H1 (cell line): ENCODE measurements at regions not wholly inside any gene's neighbourhood (a gene's known extent, or its start where the extent isn't known, plus 50 kb on each side); places are given as distances from the start of the nearest gene placed in this dataset.

Experiments used
- CBX8 ChIP-seq: fragments of 300-800, 300-1000 bp; sonication (generic); IDR thresholded peaks from 2 replicates; pipeline ENCODE4 v1.7.1; 2016; ENCODE audit warnings: low read depth, low read length, borderline replicate concordance
- KDM1A ChIP-seq: fragments of 200-600, 300-600 bp; sonication (generic); IDR thresholded peaks from 2 replicates; pipeline ENCODE4 v1.7.1; 2016; ENCODE audit warnings: mild to moderate bottlenecking, low read length, borderline replicate concordance
- RFX5 ChIP-seq: IDR thresholded peaks from 2 replicates; pipeline ENCODE4 v1.6.1; 2011; ENCODE audit warnings: low read depth, low read length, improper control_type of control experiment, borderline replicate concordance
- SP2 ChIP-seq: IDR thresholded peaks from 2 replicates; pipeline ENCODE4 v1.6.1; 2012; ENCODE audit warnings: mild to moderate bottlenecking, low read length, inconsistent platforms

DNA sequence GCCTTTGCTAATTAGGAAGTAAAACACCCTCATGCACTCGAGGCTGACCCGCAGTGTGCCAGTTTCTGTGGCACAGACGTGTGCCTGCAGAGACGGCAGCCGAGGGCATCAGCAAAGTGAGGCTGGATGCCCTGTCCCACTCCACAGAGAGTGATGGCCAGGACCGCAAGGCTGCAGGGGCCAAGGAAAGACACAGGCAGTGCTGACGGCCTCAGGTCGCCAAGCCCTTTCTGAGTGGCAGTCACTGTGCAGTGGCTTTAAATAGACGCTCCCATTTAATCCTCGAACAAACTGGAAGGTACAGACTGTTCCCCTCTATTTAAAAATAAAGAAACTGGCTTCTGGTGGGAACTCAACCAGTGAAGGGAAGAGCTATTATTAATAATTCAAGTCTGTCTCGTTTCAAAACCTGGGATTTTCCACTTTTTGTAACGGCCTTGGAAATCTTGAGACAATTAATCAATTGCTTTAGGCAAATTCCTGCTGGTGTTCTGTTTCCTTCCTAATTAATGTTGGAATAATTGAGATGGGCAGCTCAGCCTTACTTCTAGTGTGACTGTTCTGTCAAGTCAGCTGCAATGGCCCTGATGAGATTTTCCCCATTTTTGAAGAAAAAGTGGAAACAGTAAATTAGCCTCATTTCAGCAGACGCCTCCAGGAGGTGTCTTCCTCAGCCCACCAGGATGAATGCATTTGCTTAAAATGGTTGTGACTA lies 644.6 kb upstream of the RAB6C start (continued):
- TF ChIP-seq RFX5 (no peak), SP2 (no peak), CBX8 (no peak), KDM1A (no peak)
